DMS79 (cell line): ENCODE measurements at regions not wholly inside any gene's neighbourhood (a gene's known extent, or its start where the extent isn't known, plus 50 kb on each side); places are given as distances from the start of the nearest gene placed in this dataset.
"Not testable (repeated sequence)": the region's sequence is repeated elsewhere in the genome, so short reads cannot be mapped to it uniquely, and the experiment has no call there.

Experiments
- DNase-seq: peaks from one replicate; lab custom pipeline; 2025; lab: John Stamatoyannopoulos, UW

DNA sequence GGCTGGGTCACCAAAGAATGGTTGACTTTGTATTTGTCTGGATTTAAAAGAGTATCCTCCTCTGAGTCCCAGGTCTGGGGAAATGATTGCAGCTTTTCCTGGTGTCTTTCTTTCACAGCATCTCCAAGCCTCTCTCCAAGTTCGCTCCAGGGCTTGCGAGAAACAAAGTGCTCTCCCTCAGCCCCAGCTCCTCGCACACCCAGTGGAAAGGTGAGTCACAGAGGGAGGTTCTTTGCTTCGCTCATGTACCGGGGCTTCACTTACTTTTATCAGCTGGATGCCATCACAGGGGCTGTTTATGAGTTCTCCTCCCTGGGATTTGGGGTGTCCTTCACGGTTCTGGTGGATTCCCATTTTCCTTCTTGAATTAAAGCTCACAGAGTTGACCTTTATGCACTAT, 252.2 kb upstream of the PLPP4 start:
- DNase-seq: no peak

DNA sequence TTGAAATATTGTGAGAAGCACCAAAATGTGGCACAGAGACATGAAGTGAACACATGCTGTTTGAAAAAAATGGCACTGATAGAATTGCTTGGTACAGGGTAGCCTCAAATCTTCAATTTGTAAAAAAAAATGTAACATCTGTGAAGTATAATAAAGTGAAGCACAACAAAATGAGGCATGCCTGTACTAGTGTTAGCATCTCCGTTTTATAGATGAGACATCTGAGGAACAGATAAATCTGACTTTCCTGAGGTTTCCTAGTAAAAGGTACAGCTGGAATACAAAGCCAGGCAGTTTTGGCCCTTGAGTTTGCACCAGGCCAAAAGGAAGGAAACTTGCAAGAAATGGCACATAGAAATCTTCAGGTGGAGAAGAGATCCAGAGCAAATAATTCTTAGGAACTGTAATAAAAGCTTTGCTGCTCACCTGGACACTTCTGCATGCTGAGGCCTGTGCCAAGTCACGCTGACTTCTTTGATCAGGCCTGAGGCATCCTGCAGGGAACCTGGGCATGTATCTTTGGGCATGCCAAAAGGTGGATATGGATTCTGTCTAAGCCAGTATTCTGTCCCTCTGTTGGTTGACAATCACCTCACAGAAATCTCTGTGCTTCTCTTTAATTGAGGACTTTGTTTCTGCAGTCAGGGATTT, 251.5 kb upstream of the PLPP4 start:
- DNase-seq: peak; percentile 69

DNA sequence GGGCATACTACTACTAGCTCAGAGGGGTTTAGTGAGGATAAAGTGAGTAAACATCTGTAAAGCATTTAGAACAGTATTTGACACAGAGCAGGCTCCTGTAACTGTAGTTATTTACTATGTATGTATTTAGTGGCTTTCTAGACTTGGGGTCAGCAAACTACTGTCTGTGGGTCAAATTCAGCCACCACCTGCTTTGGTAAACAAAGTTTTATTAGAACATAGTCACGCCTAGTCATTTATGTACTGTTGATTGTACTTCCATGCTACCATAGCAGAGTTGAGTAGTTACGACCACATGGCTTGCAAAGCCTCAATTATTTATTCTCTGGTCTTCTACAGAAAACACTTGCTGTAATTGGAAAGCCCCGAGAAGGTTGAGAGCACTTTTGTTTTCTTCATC, 248.5 kb upstream of the PLPP4 start:
- no peak for DNase-seq

DNA sequence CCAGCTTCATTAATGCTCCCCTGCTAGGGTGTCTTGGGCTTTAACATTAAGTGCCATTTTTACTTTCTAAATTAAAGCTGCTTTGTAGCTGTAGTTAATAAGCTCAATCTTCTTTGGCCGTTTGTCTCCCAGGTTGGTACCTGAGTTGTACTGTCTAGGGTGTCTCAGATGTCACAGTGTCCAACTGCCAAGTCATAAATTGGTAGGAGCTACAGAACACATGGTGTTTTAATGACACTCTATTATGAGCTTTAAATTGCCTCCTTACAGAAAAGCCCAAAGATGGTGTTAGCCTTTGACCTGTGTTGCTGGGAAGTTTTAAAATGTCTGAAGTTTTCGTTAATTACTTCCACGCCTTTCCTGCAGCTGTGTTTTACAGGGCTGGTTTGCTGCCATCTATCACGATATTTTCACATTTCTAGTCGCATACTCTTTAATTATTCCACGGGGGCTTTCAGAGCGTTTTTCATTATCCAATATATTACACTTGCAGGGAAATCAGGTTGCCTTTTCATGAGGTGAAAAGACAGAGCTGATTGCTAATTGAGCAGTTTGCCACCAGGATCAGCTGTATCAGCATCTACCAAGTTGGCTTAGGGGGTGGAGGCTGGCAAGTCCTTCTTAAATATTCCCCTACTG, 247.8 kb upstream of the PLPP4 start:
- DNase-seq: no peak

DNA sequence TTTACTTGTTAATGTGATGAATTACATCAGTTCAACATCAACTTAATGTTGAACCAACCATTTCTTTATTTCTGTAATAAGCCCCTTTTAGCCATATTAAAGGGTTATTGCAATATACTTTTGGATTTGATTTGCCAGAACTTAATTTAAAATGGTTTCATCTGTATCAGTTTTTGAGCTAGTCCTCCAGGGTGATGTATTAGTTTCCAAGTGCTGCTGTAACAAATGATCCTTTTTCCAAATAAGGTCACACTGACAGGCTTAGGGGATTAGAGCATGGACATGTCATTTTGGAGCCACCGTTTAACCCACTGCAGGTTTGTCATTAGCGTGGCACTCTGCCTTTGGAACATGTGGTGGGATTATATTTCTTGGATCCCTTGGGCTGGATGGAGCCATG, 244.8 kb upstream of the PLPP4 start:
- DNase-seq: no peak

DNA sequence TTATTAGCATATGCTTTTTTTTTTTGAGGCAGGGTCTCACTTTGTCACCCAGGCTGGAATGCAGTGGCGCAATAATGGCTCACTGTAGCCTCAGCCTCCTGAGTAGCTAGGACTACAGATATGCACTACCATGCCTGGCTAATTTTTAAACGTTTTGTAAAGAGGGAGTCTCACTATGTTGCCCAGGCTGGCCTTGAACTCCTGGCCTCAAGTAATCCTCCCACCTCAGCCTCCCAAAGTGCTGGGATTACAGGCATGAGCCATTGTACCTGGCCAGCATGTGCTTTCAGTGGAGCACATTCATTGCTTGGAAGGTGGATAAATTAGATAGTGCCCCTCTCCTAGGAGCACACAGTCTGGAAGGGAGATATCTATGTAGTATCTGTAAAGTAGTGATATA, 243.7 kb upstream of the PLPP4 start:
- not testable (repeated sequence) for DNase-seq

DNA sequence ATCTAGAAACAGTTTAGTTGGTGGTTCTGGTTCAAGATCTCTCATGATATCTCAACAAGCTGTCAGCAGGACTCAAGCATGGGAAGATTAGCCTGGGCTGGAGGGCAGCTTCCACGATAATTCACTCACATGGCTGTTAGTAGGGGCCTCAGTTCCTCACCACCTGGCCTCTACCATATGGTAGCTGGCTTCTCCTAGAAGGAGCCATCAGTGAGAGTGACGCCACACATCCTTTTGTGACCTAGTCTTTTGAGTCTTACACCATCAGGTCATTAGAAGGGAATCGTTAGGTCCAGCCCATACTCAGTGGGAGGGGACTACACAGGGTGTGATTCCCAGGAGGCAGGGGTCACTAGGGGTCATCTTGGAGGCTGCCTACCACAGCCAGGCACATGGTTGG, 239.3 kb upstream of the PLPP4 start:
- no peak for DNase-seq

DNA sequence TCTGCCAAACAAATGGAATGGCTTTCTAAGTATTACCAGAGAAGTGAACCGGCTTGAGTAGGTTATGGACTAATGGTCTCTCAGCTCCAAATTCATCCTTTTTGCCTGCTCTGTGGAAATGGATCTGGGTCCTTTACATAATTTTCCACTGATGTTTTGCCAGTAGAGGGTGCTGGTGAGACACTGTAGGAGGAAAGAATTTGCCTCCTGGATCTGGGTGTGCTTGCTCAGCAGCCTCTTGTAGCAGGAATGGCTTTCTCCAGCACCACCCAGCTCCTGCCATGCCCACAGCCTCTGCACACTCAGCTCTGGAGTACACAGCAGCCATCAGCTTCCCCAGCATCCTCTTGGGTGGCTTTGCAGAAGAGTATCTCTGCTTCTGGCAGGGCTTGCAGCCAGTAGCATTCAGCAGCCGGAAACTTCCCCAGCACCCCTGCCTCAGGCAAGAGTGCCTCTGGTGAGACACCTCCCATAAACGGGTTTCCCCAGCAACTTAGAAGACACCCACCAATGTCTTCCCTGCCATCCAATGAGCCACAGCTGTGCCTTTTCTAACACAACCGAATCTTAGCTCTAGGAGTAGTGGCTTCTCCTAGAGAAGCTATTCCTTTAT, 235.0 kb upstream of the PLPP4 start:
- DNase-seq: no peak

DNA sequence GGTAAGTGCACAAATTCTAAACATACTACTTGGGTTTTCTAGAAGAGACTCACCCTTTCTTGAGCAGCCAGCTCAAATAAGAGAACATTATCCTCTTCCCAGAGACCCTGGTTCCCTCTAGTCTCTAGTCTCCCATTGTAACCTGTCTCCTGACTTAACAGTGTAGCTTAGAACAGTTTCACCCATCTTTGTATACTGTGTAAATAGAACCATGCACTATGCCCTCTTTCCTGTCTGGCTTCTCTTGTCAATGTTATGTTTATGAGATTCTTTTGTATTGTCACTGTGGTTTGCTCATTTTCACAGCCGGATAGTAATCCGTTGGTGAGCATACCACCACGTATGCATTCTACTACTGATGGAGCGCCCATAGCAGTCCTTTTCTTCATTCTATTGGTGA, 227.4 kb upstream of the PLPP4 start:
- DNase-seq: no peak

DNA sequence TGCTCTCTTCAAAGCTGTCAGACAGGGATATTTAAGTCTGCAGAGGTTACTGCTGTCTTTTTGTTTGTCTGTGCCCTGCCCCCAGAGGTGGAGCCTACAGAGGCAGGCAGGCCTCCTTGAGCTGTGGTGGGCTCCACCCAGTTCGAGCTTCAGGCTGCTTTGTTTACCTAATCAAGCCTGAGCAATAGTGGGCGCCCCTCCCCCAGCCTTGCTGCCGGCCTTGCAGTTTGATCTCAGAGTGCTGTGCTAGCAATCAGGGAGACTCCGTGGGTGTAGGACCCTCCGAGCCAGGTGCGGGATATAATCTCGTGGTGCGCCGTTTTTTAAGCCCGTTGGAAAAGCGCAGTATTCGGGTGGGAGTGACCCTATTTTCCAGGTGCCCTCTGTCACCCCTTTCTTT, 217.3 kb upstream of the PLPP4 start:
- DNase-seq: not testable (repeated sequence)

DNA sequence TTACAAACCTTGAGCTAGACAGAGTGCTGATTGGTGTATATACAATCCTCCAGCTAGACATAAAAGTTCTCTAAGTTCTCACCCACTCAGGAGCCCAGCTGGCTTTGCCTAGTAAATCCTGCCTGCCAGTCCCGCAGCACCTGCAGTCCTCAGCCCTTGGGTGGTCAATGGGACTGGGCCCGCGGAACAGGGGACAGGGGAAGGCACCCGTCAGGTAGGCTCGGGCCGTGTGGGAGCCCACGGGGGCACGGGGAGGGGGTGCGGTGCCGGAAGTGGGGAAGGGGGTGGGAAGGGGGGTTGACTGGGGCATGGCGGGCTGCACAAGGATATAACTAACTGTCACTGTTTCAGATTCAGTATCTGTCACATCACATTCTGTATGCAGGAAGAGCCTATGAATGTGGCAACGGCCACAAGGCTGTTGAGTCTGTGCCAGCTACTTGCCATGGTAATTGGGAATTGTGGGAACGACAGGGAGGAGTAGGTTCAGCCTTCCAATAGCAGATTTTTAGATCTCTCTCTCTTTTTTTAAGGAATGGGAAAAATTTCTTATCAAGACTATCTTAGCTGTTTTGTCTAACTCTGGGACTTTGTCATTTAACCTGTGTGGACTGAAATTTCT, 205.1 kb upstream of the PLPP4 start:
- no peak for DNase-seq

DNA sequence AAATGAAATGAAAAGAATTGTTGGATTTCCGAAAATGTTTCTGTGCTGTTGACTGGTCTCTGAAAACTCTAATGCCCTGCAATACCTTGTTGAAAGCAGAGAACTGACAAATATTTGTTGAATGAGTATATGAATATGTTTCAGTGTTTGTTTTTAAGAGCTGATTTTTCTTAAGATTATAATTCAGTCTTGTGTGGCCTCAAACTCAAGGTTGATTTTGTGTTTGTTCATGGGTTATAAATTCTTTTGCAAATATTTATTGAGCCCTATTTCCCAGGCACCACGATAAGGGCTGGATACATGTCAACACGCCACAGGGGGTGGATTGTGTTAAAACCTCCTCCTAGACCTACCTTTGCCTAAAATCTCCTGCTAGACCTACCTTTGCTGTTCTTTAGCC, 203.9 kb upstream of the PLPP4 start:
- no peak for DNase-seq

DNA sequence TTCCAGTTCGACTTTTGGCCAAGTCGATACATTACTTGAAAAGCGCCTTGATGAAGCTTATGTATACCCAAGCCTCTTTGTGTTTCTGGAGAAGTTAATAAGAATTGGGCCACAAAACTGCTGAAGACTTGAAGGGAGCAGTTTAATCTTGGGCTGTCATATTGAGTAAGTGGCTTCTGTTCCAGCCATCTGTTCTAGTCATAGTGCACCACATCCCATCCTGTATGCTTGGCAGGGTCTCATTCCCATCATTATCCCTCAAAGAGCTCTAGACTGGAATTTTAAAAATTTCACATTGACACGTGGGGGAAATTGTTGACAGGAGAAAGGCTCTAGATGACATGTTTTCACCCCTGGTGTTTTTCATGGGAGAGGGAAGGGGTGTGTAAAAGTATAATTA, 196.6 kb upstream of the PLPP4 start:
- no peak for DNase-seq

DNA sequence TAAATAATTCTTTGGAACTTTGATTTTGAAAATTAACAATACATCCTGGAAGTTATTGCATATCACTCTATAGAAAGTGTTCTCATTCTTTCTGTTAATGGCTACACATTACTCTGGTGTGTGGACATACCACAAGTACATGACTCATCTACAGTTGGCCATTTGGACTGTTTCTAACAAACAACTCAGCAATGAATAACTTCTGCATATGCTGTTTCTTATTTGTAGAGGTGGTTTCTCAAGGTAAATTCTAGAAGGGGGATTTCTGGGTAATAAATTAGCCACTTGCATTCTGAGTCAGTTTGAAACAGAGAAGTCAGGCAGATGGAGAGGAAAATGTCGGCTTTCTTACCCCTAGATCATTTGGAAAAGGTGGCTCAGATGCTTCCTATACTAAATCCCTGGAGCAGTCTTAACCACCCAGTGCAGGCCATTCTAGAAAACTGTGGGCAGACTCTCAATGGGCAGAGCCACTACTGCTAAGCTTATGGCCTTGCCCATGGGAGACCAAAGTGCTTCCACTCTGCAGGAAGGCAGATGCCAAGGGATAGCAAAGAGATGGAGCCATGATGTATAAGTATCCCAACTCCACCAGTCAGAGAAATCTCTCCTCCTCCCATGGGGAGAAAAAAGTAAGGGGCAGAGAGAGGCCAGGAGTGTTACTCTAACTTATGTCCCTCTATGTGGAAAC, 194.0 kb upstream of the PLPP4 start:
- no peak for DNase-seq

DNA sequence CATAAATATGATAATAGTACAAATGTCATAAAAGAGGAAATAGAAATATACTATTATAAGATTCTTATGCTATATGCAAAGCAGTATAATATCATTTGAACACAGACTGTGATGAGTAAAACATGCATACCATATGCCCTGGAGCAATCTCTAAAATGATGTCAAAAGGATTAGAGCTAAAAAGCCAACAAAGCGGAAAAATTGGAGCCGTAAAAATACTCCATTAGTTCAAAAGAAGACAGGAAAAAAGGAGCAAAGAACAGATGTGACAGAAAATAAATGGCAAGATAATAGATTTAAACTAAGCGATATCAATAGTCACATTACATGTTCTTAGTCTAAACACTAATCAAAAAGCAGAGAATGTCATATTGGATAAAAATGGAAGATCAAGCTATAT, 191.0 kb upstream of the PLPP4 start:
- no peak for DNase-seq

DNA sequence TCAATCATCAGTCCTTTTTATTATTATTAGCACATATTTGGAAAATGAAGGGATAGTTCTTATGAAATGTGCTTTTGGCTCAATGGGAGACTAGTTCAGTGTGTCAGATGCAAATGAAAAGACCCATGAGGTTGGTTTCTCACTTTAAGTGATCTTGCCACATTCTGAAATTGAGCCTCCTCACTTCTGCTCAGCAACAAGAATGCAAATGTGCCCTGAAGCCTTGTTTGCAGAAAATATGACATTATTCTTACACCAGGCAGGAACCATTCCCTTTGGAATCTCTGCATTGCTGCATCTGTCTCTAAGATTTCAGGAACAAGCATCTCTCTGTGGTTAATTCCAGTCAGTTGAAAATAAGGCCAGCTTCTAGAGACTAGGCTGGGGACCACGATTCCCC, 186.1 kb upstream of the PLPP4 start:
- no peak for DNase-seq

DNA sequence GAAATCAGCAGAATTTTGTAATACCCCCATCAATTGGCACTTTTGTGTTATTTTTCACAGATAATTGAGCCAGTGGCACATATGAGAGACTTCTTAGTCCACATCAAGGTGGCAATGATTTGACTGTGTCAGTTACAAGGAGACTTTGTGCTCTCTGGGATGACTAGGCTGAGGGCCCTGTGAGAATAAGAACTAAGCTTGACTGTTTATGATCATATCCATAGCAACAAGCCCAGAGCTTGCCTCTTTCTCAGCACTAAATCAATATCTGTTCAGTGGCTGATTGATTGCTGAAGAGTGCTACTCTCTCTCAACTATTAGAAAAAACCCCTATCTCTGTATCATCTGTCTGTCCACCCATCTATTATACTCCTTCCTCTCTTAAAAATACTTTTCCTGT, 185.3 kb upstream of the PLPP4 start:
- DNase-seq: no peak

DNA sequence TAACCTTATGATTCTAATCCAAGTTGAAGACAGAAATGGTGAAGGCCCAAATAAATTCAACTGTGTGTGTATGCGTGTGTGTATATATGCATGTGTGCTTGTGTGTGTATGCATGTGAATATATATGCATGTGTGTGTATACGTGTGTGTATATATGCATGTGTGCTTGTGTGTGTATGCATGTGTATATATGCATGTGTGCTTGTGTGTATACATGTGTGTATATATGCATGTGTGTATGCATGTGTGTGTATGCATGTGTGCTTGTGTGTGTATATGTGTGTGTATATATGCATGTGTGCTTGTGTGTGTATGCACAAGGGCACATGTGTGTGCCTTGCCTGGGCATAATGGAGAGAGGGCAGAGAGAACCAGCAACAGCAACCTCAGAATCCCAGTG, 184.7 kb upstream of the PLPP4 start:
- DNase-seq: no peak

DNA sequence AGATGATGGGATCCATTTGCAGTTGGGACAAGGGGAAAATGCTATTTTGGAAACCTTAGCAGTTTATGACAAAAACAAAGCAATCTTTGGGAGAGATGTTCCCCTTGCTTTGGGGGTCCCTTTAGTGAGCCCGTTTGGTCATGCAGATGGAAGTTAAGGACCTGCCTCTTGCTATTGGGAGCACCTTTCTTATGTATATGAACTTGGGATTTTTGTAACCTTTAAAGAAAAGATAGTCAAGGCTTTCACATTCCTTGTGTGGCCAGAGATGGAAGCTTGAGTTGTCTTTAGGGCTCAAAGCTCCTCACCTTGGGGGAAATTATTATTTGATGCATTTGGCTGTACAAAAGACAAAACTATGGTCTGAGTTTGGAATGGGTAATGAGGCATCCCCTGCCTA, 179.0 kb upstream of the PLPP4 start:
- no peak for DNase-seq

DNA sequence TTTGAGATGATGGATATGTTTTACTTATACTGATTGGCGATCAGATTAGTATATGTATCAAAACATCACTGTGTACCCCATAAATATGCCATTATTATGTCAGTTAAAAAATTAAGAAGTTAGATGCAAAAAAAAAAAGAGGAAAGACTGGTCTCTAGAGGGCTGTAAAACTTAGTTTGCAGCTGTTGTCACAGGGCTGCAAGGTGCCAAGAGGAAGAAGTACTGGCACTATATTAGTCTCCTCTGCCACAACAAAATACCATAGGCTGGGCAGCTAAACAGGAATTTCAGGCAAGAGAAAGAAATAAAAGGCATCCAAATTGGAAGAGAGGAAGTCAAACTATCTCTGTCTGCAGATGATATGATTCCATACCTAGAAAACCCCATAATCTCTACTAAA, 177.8 kb upstream of the PLPP4 start:
- no peak for DNase-seq

DNA sequence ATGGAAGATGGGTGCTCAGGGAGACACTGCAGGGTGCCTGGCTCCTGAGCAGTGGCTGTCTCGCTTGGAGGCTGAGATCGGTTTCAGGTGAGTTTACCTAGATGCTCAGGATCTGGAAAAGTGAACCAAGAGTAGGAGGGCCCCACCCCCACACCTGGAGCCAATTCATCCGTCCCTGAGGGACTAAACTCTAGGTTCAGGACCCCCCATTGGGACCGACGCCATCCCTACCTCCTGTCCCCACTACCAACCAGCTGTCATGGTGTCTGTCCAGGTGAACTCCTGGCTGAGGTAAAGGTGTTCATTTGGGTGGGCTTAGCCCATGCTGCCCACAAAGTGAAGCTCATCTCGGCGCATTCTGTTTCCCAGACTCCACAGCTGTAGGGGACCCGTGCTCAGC, 174.6 kb upstream of the PLPP4 start:
- DNase-seq: no peak

DNA sequence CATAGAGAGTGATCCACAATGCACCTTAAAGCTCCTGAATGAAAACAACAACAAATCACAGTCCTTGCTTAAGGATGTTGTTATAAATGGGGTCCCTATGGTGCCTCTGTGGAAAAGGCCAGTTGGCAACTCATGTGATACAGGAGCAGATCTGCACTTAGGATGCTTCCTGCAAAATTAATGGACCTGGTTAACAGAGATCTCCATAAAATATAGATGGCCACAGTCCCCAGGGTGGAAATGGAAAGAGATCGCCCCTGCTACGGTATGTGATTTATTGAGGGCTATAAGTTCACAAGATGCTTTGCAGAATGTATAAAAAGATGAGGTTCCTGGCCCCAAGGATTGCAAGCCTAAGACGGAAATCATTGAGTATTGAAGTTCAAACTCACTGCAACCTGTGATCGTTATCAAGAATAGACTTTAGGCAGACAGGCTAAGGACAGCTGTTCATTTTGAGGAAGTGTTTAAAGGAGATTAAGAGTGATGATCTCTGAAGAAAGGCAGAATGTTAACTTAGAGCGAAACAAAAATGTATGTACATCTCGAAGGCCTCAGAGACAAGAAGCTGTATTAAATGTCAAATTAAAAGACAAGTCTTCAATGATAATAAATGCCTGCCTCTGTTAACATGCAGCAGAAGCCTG, 174.1 kb upstream of the PLPP4 start:
- DNase-seq: no peak
